ENCODE measurements at regions not wholly inside any gene's neighbourhood (a gene's known extent, or its start where the extent isn't known, plus 50 kb on each side); places are given as distances from the start of the nearest gene placed in this dataset.
A peak's percentile ranks its signal among the peaks of the same experiment; 100 is the strongest.
"Not testable (repeated sequence)": the region's sequence is repeated elsewhere in the genome, so short reads cannot be mapped to it uniquely, and the experiment has no call there.

DNA sequence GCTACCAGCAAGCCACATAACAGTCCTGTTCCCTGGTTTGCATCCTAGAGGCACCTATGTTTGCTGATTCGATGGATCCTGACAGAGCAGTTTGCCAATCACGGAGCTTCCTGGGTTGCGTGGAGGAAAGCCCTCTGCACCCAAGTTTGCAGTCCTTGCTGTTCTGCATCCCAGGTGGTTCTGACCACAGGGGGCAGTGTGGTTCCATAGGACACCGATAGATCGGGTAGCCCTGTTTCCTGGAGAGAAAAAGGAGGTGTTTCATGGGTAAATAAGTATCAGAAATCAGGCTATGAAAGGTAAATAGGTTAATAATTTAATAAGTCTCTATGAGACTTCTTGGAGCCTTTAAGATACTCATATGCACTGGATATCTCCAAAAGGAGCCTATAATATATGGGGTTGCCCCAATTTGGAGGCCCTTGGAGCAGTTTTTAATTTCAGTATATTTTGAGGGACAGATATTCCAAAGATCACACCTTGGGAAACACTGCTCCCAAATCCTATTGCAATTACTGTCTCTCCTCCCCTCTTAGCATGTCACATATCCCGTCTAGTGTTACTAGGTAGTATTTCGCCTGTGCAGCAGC, 194.6 kb upstream of the TPM1 start:
- peak; percentile 26 for DNase-seq

DNA sequence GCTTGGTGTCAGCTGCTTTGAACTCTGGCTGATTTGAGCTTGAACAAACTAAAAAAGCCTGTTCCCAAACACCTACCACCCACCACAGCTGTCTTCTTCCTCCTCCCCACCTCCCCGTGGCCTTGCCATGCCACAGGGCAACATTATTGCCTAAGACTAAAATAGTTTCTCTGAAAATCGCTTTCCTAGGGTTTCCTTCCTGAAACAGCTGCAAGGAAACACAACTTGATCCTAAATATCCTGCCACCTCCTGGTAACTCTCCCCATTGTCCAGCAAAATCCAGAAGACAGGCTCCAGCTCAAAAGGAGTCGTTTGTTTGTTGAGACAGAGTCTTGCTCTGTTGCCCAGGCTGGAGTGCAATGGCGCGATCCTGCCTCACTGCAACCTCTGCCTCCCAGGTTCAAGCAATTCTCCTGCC, 193.9 kb upstream of the TPM1 start:
- no peak for DNase-seq

DNA sequence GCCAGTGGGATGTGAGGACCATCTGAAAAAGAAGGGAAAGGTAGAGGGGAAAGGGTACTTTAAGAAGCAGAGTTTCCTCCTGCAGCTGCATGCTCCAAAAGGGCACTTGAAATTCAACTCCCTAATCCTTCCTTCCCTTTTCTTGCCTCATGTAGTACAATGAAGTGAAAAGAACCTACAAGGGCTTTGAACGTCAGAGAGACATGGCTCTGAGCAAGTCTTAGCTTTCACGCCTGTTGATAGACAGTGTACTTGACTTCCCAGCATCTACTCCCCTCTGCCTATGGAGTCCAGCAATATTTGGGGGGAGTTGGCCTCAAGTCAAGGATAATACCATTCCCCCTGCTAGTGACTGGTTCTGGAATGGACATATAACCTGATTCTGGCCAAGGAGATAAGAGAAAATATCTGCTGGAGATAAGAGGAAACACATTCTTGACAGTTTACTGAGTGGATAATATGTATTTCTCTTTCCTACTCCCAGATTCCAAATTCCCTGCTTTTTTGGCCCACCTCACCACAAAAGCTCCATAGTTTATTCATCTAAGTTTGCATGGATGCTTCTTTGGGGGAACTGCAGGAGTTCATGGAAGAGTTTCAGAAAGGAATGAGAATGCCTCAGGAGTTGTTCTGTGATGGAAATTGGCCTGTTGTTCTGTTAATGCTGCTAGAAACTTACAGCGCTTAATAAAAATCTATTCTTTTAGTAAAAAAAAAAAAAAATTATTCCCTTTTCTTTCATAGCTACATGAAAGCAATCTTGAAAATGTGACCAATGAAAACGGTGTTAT, 193.0 kb upstream of the TPM1 start:
- DNase-seq: no peak

DNA sequence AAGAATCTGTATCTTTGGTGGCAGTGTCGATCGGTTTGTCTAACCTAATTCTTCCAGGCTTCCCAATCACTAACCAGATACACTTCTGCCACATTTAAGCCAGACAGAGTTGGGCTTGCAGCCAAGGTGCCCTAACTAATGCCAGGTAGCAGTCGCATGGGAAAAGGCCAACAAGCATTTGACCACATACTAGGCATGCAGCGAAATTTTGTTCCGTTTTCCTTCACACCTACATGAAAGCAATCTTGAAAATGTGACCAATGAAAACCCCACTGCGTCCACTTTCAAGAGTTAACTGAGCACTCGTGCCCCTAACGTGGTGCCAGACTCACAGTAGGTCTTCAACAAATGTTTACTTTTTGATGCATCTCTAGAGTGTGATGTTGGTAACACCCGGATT, 192.2 kb upstream of the TPM1 start:
- DNase-seq: no peak

DNA sequence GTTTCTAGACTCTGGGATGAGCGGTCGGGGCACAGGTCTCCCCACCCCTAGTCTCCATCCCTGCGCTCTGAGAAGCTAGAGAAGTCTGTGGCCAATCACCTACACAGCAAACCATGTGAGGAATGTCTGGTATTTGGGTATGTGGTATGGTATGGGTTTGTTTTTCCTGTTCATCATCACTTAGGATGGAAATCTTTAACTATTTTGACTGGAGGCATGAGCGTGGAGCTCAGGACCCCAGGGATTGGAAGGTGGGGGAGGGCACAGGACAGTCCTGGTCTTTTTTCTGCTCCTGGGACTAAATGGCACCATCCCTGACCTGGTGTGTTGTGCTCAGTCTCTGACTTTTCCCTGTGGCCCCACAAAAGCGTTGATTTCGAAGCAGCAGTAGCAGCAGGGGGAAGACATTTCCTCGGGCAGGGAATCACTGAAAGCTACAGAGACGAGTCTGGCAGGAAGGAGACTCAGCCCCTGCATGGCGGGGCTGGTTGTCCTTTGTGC, 191.7 kb upstream of the TPM1 start:
- no peak for DNase-seq

DNA sequence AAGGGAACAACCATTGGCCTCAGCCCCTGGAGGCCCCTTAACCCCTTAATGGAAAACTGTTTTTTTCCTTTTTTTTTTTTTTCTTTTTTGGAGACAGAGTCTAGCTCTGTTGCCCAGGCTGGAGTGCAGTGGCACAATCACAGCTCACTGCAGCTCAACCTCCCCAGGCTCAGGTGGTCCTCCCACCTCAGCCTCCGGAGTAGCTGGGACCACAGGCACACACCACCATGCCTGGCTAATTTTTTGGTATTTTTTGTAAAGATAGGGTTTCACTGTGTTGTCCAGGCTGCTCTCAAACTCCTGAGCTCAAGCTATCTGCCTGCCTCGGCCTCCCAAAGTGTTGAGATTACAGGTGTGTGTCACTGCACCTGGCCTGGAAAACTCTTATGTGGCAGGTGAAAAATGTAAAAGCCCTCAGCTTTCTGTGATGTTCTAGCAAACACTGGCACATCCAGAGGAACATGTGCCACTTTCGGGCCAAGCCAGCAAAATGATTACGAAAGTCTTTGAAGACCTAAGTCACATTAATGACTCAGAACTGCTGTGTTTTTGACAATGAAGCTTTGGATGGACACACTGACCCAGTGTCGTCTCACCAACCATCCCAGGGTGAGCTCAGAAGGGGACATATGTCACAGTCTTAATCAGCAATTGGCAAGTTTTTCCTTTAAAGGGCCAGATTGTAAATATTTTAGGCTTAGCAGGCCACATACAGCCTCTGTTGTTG, 189.3 kb upstream of the TPM1 start:
- no peak for DNase-seq

DNA sequence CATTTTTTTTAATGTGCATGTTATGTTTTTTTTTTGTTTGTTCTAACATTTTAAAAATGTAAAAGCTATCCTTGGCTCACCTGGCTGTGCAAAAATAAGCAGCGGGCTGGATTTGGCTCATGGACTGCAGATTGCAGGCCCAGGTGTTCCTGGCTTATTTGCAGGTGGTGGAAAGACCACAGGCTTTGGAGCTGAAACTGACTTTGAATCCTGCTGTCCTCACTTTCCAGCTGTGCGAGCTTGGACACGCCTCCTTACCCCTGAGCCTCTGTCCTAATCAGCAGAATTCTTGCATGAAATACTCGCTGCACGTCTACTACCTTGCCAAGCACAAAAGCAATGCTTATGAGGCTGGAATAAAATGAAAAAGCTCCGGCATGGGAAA, 188.7 kb upstream of the TPM1 start:
- no peak for DNase-seq

DNA sequence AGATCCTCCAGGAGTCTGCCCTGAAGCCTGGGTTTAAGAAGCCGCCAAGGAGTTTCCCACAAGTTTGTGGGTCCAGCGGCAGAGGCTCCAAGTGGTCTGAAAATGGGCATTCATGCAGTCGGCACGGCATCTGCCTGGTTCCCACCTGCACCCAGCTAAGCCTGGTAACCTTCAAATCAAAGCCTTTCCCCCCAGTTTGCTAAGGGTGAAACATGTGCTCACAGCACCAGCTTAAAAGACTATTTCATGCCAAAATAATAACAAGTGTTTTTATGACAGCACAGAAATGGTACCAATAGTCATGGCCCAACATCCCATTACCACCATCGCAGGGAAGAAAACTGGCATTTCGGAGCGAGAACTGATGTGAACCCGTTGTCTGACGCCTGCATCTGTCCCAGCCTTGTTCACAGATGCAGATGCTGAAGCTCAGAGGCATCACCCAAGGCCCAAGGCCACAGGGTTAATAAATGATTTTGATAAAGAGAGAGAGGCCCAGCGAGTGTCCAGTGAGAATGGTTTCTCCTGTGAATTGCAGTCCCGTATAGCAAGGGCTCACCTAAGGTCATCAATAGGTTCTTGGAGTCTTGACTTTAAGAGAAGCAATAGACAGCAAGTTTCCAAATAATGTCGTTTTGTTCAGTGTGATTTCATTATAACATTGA, 188.0 kb upstream of the TPM1 start:
- no peak for DNase-seq

DNA sequence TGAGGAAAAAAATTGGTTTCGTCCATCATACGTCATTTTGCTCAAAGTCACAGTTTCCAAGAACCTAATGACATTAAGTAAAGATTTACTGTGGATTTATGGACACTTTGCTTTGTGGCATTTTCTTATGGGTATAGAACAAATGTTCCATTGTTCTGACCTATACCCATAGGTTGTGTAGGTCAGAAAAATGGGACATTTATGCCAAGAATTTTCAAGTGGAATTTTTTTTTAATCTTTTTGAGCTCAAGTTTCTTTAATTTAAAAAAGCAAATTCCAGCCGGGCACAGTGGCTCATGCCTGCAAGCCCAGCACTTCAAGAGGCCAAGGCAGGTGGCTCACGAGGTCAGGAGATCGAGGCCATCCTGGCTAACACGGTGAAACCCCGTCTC, 187.5 kb upstream of the TPM1 start:
- DNase-seq: no peak

DNA sequence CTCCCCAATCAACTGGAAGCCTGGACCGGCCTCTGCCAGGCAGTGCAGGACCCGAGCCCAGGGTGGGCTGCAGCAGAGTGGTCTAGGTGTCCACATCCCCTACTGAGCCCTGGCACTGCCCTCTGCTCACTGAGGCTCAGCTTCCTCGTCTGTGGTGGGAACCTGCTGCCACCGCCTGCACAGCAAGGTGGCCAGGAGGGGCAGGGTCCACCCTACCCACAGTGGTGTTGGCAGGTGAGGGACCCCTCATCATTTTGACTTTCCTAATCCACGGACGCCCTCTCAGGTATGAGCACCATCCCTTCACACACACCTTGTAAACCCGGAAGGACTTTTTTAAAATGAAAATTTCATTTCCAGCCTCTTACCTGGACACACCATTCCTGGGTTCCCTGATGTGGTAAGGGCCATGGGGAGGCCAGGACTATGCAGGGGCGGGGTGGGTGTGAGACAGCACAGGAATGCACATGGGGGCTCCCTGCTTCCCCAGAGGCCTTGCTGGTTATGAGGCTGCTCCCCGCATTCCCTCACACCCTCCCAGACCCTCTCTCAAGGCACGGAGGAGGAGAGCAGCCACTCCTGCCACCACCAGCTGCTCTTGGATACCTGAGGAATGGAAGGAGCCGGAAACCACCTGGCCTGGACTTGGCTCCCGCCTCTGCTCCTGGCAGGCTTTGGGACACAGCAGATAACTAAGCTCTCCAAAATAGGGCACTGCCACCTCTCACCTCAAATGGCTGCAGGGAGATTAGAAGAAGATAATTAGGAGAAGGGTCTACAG, 185.9 kb upstream of the TPM1 start:
- DNase-seq: no peak

DNA sequence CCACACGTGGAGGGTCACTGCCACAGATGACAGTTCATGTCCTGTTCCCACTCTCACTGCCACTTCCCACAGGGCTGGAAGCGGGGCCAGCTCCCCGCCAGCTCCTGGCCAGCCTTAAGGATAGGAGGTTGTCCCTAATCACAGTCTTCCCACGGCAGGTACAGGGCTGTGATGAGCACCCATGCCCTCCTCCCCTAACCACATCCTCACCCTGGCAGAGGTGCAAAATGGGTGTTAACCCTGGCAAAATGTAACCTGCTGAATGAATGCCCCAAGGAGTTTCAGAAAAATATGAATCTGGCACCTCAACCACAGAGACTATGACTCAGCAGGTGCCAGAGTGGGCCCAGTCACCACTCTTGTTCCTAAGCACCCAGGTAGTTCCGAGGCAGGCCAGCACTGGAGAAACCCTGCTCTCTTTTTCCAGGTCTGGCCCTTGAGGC, 185.1 kb upstream of the TPM1 start:
- no peak for DNase-seq

DNA sequence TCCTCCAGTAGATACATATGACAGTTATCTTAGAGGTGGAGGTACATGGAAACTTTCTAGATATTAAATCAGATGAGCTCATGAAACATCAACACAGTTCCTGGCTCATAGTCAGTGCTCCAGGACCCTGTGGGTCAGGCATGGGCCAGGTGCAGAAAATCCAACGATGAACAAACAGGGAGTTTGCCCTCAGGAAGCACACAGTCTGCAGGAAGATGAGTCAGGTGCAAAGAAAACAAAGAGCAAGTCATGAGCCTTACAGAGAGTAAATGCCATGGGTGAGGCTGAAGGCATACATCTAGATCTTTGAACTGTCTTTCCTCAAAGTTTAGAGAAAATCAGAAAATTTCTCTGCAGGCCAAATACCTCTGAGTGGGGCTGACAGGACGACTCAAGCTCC, 184.2 kb upstream of the TPM1 start:
- no peak for DNase-seq

DNA sequence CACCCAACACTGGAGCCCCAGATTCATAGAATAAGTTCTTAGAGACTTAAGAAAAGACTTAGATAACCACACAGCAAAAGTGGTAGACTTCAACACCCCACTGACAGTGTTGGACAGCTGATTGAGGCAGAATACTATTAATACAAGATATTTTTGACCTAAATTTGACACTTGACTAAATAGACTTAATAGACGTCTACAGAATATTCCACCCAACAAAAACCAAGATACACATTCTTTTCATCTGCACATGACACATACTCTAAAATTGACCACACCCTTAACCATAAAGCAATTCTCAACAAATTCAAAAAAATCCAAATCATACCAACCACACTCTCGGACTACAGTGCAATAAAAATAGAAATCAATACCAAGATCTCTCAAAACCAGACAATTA, 179.8 kb upstream of the TPM1 start:
- no peak for DNase-seq

DNA sequence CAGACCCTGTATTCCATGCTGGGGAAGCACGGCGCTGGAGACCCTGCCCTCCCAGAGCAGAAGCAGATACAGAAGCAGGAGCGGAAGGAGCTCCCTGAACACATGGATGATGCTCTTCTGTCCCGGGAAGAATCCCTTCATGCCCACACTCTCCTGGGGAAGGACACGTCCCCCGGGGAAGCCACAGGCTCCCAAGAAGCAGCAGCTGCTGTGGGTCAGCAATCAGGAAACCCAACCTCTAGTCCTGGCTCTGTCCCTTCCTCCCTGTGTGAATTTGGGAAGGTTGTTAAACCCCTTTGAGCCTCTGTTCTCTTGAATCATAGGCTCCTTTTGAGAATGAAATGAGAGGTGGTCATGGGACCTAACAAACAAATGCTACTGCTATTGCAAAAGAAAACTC, 176.2 kb upstream of the TPM1 start:
- DNase-seq: no peak

DNA sequence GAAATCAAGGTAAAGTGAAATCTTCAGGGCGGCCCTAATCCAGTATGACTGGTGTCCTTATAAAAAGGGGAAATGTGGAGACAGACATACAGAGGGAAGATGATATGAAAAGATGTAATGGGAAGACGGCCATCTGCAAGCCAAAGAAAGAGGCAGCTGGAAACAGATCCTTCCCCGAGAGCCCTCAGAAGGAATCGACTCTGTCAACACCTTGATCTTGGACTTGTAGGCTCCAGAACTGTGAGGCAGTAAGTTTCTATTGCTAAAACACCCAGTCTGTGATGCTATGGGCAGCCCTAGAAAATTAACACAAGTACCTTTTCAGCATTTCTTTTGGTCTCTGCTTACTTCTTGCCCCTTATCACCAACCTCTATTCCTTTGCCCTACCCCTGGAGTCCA, 174.7 kb upstream of the TPM1 start:
- no peak for DNase-seq

DNA sequence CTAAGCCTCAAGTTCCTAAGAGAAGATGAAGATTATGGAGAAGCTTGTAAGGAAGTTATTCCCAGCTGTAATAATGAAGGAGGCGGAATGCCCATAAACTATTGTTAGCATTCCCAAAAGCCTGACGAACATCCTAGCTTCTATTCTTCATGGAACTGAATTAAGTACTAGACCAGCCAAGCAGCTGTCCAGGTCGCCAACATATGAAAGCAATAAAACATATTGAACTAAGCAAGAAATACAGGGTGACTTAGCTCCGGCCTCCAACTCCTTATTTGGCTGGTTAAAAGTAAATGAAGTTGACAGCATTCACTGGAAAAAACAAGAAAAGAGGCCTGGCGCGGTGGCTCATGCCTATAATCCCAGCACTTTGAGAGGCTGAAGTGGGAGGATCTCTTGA, 174.0 kb upstream of the TPM1 start:
- no peak for DNase-seq

DNA sequence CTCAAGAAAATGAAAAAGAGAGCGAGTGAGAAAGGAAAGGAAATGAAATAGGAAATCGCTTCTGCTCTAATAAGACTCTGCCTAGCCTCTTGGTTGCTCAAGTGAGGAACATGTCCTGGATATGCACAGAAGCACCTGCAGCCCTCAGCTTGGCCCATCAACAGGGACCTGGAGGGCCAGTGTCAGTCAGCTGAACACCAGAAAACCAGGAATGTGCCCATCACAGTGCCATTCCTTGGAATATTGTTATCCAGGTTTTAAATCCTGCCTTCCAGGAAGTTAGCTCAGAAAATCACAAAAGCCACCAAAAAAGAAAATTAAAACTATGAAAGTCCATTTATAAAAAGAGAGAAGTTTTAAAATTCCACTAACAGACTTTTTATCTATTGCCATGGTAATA, 173.4 kb upstream of the TPM1 start:
- no peak for DNase-seq

DNA sequence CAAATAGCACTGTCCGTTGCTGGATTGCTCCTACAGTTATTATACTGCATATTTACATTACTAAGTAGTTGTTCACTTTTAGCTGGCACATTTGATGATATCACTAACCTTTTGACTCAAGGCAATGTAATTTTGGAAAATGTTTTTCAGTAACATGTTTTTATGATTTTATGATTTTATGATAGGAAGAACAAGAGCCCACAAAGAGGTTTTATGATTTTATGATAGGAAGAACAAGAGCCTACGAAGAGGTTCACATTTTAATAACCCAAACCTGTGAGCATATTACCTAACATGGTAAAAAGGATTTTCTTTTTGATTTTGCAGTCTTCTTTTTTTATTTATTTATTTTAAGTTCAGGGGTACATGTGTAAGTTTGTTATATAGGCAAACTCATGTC, 172.3 kb upstream of the TPM1 start:
- no peak for DNase-seq

DNA sequence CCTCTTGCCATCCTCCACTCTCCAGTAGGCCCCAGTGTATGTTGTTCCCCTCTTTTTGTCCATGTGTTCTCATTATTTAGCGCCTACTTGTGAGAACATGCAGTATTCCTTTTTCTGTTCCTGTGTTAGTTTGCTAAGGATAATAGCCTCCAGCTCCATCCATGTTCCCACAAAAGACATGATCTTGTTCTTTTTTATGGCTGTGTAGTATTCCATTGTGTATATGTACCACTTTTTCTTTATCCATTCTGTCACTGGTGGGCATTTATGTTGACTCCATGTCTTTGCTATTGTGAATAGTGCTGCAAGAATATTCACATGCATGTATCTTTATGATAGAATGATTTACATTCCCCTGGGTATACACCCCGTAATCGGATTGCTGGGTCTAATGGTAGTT, 171.8 kb upstream of the TPM1 start:
- not testable (repeated sequence) for DNase-seq

DNA sequence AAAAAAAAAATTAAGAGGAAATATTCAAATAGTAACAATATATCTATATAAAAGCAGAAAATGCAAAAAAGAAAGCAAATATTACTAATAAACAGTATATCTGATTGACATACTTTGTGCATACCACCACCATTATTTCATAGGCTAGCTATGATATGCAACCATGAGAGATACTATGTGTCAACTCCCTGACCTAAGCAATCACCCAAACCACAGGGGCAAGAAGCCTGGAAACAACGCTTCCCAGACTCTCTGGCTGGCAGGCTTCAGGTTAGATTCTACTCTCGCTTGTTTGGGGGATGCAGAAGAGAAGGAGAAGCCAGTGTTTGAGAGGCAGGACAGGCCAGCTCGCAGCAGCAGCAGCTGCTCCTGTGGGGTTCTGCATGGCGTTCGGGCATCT, 169.3 kb upstream of the TPM1 start:
- DNase-seq: no peak

DNA sequence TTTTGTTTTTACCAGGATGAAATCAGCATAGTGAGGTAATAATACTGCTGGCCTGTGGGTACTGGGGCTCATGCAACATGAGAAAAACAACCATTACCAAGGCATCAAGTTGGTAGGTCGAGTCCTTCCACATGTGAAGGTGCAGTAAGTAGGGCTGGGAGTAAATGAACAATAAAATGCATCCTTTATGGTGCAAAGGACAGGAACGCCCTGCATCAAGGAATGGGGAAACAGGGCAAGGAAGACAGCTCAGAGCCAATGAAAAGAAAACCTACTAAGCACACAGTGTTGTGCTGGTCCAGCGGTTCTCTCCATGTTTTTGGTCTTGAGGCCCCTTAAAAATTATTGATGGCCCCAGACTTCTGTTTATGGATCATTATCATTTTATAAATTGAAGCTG, 168.5 kb upstream of the TPM1 start:
- no peak for DNase-seq

DNA sequence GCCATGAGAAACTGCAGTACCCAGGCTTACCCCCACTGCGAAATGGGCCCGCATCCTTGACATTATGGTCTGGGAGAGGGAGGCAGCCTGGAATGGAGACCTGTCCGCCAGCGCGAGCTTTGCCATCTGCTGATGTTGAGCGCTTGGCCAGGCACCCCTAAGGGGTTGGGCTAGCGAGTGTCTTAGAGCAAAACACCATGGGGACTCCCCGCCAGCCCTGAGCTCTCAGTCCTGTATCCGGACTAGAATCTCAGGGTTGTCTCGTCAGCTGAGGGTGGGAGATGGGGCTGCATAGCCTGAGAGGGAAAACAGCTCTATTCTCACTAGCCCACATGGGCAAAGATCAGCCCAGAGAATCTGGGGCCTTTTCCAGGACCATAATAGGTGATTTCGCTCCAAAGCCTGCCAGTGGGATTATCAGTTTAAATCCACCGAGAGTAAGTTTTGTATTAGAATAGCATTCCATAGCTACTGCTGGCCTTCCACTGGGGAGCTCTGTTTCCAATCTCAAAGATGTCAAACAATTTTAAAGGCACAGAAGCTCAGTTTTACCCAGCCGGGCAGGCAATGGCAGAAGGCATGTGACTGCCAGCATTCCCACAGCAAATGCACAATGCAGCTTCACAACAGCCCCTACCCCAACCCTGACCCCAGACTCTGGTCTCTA, 167.5 kb upstream of the TPM1 start:
- no peak for DNase-seq

Data from CD4-positive, alpha-beta T cell treated with Interleukin-6 for 4 hours (primary cell).